GM20000 (cell line): ENCODE measurements at regions not wholly inside any gene's neighbourhood (a gene's known extent, or its start where the extent isn't known, plus 50 kb on each side); places are given as distances from the start of the nearest gene placed in this dataset.

ENCODE experiments used
- DNase-seq: peaks from one replicate; pipeline ENCODE4 v3.0.0; 2012; ENCODE audit warnings: low spot score
- TF ChIP-seq, protein P1 (sequence below): IDR thresholded peaks from 2 replicates; pipeline ENCODE4 v1.5.1; 2012; ENCODE audit warnings: mild to moderate bottlenecking, control low read depth; ENCODE audit errors: extremely low read depth, missing control alignments

DNA sequence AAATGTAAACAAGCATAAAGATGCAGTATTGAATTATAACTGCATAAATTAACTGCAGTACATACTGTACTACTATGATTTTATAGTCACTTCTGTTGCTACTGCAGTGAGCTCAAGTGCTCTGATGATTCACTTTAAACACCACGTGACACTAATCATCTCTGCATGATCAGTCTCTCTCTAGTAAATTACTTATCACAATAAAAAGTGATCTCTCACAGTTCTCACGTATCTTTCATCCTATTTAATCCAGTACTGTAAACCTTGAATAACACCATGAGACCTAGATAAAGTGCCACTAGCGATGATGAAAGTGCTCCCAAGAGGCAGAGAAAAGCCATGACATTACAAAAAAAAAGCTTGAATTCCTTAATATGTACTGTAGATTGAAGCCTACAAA is 1242.0 kb downstream of the AMY1C start:
- DNase-seq, result no peak
- TF ChIP-seq, protein P1, sequence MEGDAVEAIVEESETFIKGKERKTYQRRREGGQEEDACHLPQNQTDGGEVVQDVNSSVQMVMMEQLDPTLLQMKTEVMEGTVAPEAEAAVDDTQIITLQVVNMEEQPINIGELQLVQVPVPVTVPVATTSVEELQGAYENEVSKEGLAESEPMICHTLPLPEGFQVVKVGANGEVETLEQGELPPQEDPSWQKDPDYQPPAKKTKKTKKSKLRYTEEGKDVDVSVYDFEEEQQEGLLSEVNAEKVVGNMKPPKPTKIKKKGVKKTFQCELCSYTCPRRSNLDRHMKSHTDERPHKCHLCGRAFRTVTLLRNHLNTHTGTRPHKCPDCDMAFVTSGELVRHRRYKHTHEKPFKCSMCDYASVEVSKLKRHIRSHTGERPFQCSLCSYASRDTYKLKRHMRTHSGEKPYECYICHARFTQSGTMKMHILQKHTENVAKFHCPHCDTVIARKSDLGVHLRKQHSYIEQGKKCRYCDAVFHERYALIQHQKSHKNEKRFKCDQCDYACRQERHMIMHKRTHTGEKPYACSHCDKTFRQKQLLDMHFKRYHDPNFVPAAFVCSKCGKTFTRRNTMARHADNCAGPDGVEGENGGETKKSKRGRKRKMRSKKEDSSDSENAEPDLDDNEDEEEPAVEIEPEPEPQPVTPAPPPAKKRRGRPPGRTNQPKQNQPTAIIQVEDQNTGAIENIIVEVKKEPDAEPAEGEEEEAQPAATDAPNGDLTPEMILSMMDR, result no peak

DNA sequence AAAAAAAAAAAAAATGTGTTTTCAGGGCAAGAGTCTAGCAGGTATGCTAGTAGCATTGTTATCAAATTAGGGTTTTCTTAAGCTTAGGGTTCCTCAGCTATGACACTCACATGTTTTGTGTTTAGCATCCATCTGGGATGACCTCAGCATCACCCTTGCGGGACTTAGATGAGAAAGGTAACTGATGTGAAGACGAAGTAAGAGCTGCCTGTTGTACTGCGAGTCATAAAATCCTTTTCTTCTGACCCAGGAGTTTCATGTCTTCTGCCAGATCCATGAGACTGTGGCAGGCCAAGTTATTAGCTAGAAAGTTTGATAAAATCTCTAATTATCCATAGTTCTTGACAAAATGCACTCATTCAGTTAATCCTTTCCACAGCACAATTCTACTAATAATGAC is 1251.1 kb downstream of the AMY1C start:
- no peak for DNase-seq
- TF ChIP-seq, protein P1, result no peak

DNA sequence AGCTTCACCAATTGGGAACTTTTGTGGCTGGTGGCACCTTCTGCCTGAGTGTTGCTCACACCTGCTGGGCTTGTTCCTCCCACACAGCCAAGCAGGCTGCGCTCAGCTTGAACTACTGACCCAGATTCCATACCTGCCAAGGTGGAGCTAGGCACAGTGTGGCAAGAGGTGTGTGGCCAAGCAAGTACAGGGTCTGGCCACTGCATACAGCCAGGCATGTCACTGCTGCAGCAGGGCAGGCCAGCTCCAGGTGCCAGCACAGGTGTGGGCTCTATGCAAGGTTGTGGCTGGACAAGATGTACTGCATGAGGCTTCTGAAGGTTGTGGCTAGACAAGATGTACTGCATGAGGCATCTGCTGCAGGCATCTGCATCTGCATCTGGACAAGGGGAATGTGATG is 1254.8 kb downstream of the AMY1C start:
- TF ChIP-seq, protein P1, result no peak
- DNase-seq, result no peak

DNA sequence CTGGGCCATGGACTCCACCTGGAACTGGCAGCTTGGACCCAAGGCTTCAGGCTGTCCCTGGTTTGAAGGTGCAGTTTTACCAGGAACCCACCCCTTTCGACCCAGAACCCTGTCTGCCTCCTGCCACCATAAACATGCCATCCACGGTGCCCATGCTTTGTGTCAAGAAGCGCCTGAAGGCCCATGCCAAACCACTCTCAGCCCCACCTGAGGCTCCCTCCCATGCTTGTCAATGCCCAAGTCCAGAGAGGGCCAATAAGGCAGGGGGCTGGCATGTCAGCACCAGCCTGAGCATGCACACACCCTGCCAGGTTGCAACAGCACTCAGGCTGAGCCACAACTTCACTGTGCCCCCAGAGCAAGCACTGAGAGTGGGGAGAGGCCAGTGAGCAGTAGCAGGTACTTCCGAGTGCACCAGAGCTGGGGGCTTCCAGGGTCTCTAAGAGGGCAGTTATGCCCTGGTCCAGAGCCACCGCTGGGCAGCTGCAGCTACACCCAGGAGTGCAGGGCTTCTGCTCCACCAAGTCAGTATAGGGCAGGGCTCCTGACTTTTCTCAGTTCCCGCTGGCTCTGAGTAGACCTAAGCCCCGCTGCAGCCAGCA is 1256.0 kb downstream of the AMY1C start:
- TF ChIP-seq, protein P1, result no peak
- no peak for DNase-seq

DNA sequence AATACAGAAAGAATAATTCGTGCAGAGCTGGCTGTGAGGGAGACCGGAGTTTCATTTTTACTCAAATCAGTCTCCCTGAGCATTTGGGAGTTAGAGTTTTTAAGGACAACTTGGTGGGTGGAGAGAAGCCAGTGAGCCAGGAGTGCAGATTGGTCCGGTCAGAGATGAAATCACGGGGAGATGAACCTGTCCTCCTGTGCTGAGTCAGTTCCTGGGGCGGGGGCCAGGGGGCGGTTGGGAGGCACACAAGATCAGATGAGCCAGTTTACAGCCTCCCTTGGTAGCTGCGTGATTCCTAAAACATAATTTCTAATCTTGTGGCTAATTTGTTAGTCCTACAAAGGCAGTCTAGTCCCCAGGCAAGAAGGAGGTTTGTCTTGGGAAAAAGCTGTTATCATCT is 1267.9 kb downstream of the AMY1C start:
- DNase-seq, result no peak
- TF ChIP-seq, protein P1, result no peak

DNA sequence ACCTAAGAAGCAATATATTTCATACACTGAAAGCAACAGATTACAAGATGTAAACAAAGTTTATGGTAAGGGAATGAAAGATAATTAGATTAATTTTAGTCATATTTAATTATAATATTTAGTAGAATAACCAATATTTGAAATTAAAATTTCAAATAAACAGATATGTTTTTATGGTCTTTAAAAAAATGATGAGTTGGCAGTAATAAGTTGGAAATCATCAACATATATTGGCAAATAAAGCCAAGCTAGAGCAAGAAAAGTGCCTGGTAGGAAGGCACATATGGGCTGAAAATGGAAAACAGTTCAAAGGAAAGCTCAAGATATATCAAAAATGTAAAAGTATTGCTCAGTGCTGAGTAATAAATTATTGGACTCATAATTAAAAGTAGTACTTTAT is 1274.0 kb downstream of the AMY1C start:
- TF ChIP-seq, protein P1, result no peak
- DNase-seq, result no peak

DNA sequence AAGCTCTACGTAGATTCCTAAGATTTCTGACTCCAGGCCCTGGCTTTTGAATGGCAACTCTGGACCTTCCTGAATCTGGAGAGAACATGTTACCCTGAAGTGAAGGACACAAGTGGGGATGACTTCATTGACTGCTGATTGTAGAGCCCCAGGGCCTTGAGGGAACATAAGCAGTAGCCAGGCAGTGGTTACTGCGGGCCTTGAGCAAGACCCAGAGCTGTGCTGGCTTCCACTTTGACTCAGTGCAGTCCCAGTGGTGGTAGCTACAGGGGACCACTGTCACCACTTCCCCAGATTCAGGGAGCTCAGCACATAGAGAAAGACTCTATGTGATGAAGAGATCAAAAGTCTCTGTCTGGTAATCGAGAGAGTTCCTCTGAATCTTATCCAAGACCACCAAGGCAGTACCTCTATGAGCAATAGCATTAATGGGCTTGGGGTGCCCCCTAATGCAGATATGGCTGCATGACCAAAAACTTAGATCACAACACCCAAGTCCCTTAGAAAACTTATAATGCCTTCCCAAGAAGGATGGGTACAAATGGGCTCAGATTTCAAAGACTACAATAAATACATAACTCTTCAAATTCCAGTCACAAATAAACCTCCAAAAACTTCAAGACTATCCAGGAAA is 1278.3 kb downstream of the AMY1C start:
- TF ChIP-seq, protein P1, result no peak
- no peak for DNase-seq
